CD4-positive, alpha-beta T cell (primary cell): ENCODE measurements at regions not wholly inside any gene's neighbourhood (a gene's known extent, or its start where the extent isn't known, plus 50 kb on each side); places are given as distances from the start of the nearest gene placed in this dataset.

Experiments
- ATAC-seq: fragments of 200-7000 bp; cut with Tn5 transposase; one replicate; pipeline ENCODE4 v1.10.0; 2022; ENCODE audit warnings: mild to moderate bottlenecking; ENCODE audit not compliant: poor library complexity
- CTCF ChIA-PET: fragments of 350-600 bp; sonication (Branson Sonifier 250); formaldehyde crosslinking; loops from one replicate; lab custom pipeline; 2021; ENCODE audit warnings: antibody characterized with exemption, inconsistent platforms; lab: Charles Lee
- POLR2A ChIA-PET: fragments of 350-600 bp; sonication (Branson Sonifier 250); formaldehyde crosslinking; loops from one replicate; lab custom pipeline; 2021; ENCODE audit warnings: antibody characterized with exemption, inconsistent platforms; lab: Charles Lee
- DNase-seq, 14 experiments: peaks; one replicate each; pipeline ENCODE4 v3.0.0-alpha.2; 2013 to 2020; ENCODE audit warnings: mixed read lengths in 2 of 14
- H3K27ac ChIP-seq, 2 donors: one replicate each; pipeline versions ENCODE4 v1.5.1 to v1.7.0; 2013; ENCODE audit warnings: low read length in 2 of 2, low read depth in 1 of 2, mild to moderate bottlenecking in 1 of 2
- H3K27me3 ChIP-seq, 2 experiments: 1 replicate in 1 of 2; 2 replicates in 1 of 2; pipeline versions ENCODE4 v1.6.1 to v1.7.0; 2013; ENCODE audit warnings: low read length in 2 of 2, control low read depth in 1 of 2, mild to moderate bottlenecking in 1 of 2, moderate library complexity in 1 of 2; ENCODE audit not compliant: insufficient read depth in 2 of 2, control insufficient read depth in 1 of 2
- H3K36me3 ChIP-seq: one replicate; pipeline ENCODE4 v1.6.1; 2013; ENCODE audit warnings: low read length, control low read depth; ENCODE audit not compliant: insufficient read depth
- H3K4me1 ChIP-seq: one replicate; pipeline ENCODE4 v1.6.1; 2013; ENCODE audit warnings: low read length, control low read depth; ENCODE audit not compliant: insufficient read depth
- H3K4me3 ChIP-seq: one replicate; pipeline ENCODE4 v1.5.1; 2013; ENCODE audit warnings: mild to moderate bottlenecking, low read length, moderate library complexity
- H3K9me3 ChIP-seq, 2 experiments: 1 replicate in 1 of 2; 2 replicates in 1 of 2; pipeline versions ENCODE4 v1.6.1 to v1.7.0; 2013; ENCODE audit warnings: low read length in 2 of 2, mild to moderate bottlenecking in 2 of 2, control low read depth in 1 of 2, moderate library complexity in 1 of 2; ENCODE audit not compliant: control insufficient read depth in 1 of 2, insufficient read depth in 1 of 2
- H3K27ac Mint-ChIP-seq: one replicate; pipeline ENCODE4 v1.8.0; 2020; ENCODE audit warnings: mixed read lengths
- H3K27me3 Mint-ChIP-seq: one replicate; pipeline ENCODE4 v1.8.0; 2021; ENCODE audit warnings: mixed read lengths
- H3K36me3 Mint-ChIP-seq: one replicate; pipeline ENCODE4 v1.8.0; 2021; ENCODE audit warnings: low read depth, mixed read lengths
- H3K4me1 Mint-ChIP-seq: one replicate; pipeline ENCODE4 v1.8.0; 2021; ENCODE audit warnings: low read depth, mixed read lengths
- H3K4me3 Mint-ChIP-seq: one replicate; pipeline ENCODE4 v1.8.0; 2020; ENCODE audit warnings: mild to moderate bottlenecking, mixed read lengths
- H3K9me3 Mint-ChIP-seq: one replicate; pipeline ENCODE4 v1.8.0; 2020; ENCODE audit warnings: mixed read lengths
- CTCF ChIP-seq: fragments of 200-600 bp; IDR thresholded peaks from one replicate; pipeline ENCODE4 v1.8.0; 2022; ENCODE audit warnings: antibody characterized with exemption, mild to moderate bottlenecking
- intact Hi-C, 2 experiments: fragments of 100-400 bp; cut with DNase I in 1 of 2; cut with micrococcal nuclease in 1 of 2; formaldehyde crosslinking; loops; one replicate each; pipeline versions ENCODE4 v1.15.1 to v1.9.0; 2023 to 2025; cut with DNase I, micrococcal nuclease

GRCh38 chr18:24678626-24679025 is 218.2 kb downstream of the HRH4 start:
- peaks cover 7% of the 10 kb centered on the region for H3K9me3 Mint-ChIP-seq
- Histone ChIP-seq H3K9me3 (no peaks in the 10 kb centered on the region), H3K27ac (no peak overlapping the region), H3K36me3 (no peaks in the 10 kb centered on the region), H3K4me3 (no peak overlapping the region), H3K27me3 (no peaks in the 10 kb centered on the region), H3K4me1 (no peaks in the 10 kb centered on the region)
- peaks cover 18% of the 10 kb centered on the region for H3K27me3 Mint-ChIP-seq
- H3K4me1 Mint-ChIP-seq = no peaks in the 10 kb centered on the region
- TF ChIP-seq CTCF = no peak
- no peak for DNase-seq
- POLR2A ChIA-PET = no interaction called here
- H3K27ac Mint-ChIP-seq = no peak overlapping the region
- ATAC-seq = no peak
- CTCF ChIA-PET = no interaction called here
- H3K4me3 Mint-ChIP-seq = no peak overlapping the region
- intact Hi-C loops = no loop called here
- no peaks in the 10 kb centered on the region for H3K36me3 Mint-ChIP-seq

- Mint-ChIP-seq H3K36me3 (no peaks in the 10 kb centered on the region), H3K9me3 (peaks cover 7% of the 10 kb centered on the region), H3K4me1 (no peaks in the 10 kb centered on the region), H3K27me3 (peaks cover 15% of the 10 kb centered on the region), H3K4me3 (no peak overlapping the region), H3K27ac (no peak overlapping the region)
- H3K9me3 ChIP-seq = no peaks in the 10 kb centered on the region
- ChIA-PET POLR2A (no interaction called here), CTCF (no interaction called here)
- no peak overlapping the region for H3K27ac ChIP-seq
- ATAC-seq = no peak
- H3K4me1 ChIP-seq = no peaks in the 10 kb centered on the region
- H3K4me3 ChIP-seq = no peak overlapping the region
- DNase-seq = no peak
- H3K27me3 ChIP-seq = no peaks in the 10 kb centered on the region
- no peaks in the 10 kb centered on the region for H3K36me3 ChIP-seq
- intact Hi-C loops = no loop called here
- TF ChIP-seq CTCF = no peak
These were observed 218.6 kb downstream of the HRH4 start for GRCh38 chr18:24679062-24679461.

- H3K9me3 ChIP-seq = no peaks in the 10 kb centered on the region
- DNase-seq (no peak), ATAC-seq (no peak)
- Mint-ChIP-seq H3K4me1 (no peaks in the 10 kb centered on the region), H3K27ac (no peak overlapping the region), H3K27me3 (peaks cover 11% of the 10 kb centered on the region), H3K9me3 (peaks cover 7% of the 10 kb centered on the region), H3K36me3 (no peaks in the 10 kb centered on the region), H3K4me3 (no peak overlapping the region)
- H3K4me1 ChIP-seq = no peaks in the 10 kb centered on the region
- no peaks in the 10 kb centered on the region for H3K27me3 ChIP-seq
- intact Hi-C loops = no loop called here
- H3K27ac ChIP-seq = no peak overlapping the region
- no peaks in the 10 kb centered on the region for H3K36me3 ChIP-seq
- TF ChIP-seq CTCF = no peak
- ChIA-PET CTCF (interaction anchor here (0.7 kb wide), 1 partner anchor 67 kb away, joined by 3 read pairs; no protein-coding TSS in a partner anchor), POLR2A (no interaction called here)
- no peak overlapping the region for H3K4me3 ChIP-seq
These were observed 223.5 kb downstream of the HRH4 start for GRCh38 chr18:24683925-24684324.
